GDM1 (cell line): ENCODE measurements at regions not wholly inside any gene's neighbourhood (a gene's known extent, or its start where the extent isn't known, plus 50 kb on each side); places are given as distances from the start of the nearest gene placed in this dataset.

ENCODE experiments used
- DNase-seq: peaks from one replicate; lab custom pipeline; 2025; lab: John Stamatoyannopoulos, UW

GRCh38 chr5:117803533-117803932, 1184.8 kb downstream of the DTWD2 start:
- no peak for DNase-seq

DNA sequence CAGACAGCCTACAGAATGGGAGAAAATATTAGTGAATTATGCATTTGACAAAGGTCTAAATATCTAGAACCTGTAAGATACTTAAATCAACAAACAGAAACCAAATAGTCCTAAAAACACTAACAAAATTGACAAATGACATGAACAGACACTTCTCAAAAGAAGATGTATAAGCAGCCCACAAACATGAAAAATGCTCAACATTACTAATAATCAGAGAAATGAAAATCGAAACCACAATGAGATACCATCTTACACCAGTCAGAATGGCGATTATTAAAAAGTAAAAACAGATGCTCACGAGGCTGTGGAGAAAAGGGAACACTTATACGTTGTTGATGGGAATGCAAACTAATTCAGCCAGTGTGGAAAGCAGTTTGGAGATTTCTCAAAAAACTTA, 1186.8 kb downstream of the DTWD2 start:
- no peak for DNase-seq

GRCh38 chr5:117800261-117800660, 1188.1 kb downstream of the DTWD2 start:
- no peak for DNase-seq

DNA sequence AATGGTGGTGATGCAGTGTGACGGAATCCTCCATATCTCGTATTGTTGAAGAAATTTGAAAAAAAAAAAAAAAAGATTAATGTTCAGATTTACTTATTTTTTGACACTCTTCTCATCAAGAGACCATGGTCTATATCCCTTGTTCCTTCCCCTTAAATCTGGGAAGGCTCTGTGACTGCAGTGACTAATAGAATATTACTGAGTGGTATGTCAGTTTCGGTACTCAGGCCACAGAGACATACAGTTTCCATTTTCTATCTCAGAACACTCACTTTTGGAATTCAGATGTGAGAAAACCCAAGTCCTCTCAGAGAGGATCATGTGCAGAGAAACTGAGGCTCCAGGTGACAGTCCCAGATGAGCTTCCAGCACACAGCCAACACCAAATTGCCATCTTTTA, 1193.5 kb downstream of the DTWD2 start:
- no peak for DNase-seq

DNA sequence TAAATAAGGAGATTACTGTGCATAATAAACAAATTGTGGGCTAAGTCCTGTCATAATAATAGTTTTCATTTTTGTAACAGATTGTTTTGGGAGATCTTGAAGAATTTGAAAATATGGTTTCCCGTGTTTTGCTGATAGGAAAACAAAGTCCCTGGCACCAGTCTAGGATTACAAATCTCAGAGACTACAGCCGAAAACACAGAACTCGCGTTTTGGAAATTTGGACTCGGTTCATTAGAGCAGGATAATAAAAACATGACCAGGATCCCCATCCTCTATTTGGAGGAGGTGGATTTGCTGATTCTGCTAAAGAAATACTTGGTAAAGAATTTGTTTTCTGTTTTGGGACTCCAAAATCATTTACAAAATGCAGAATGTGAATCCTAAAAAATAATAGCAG, 1194.4 kb downstream of the DTWD2 start:
- no peak for DNase-seq

- DNase-seq: no peak
These were observed 1195.9 kb downstream of the DTWD2 start for GRCh38 chr5:117792476-117792875.

DNA sequence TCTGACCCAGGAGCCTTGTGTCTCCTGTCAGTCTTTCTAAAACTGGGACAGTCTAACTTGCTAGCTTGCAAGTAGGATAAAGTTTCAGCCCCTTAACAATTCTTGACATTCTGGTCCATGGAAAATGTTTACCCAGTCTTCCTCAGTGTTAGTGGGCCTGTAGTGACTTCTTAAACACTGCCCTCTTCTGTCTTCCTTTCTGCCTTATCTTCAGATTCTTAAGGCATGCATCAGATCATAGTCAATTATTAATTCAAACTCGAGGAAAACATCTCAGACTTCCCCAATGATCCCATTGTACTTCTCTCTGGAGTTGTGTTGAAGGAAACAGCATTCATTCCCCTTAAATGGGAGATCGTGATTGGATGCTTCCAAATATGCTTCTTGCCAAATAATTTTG, 1199.8 kb downstream of the DTWD2 start:
- DNase-seq: no peak

- DNase-seq: no peak
These were observed 1204.5 kb upstream of the SEMA6A start for GRCh38 chr5:117779171-117779570.

- DNase-seq: no peak
These were observed 1202.4 kb upstream of the SEMA6A start for GRCh38 chr5:117776977-117777376.

GRCh38 chr5:117769877-117770276, 1195.3 kb upstream of the SEMA6A start:
- no peak for DNase-seq

GRCh38 chr5:117763271-117763670, 1188.6 kb upstream of the SEMA6A start:
- no peak for DNase-seq

- DNase-seq: peak; percentile 32
These were observed 1186.6 kb upstream of the SEMA6A start for GRCh38 chr5:117761186-117761585.

DNA sequence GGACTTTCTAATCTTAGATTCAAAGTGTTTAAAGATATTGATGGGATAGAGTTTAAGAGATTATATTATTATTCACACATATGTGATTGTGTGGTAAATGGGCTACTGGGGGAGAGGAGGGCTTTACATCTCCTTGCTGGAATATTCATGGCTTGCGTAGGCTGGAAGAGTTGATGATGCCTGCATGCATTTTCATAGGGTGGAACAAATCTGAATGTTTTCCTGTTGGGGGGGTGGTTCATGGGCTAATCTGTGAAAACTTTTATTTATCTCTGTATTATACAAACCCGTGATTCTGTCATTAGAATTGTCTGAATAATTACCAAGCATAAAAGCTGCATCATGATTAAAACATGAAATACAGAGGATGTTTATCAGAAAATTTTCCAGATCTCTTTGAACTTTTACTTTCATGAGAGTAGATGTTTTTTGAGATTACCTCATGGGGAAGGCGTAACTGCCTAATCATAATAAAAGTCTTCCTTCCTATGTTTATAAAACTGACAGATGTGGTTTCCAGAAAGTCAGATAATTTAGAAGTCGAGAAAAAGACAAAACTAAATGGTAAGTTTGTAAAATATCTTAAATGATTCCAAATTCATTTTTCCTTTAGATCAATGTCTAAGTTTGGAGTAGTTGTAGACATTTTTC, 1185.4 kb upstream of the SEMA6A start:
- no peak for DNase-seq

- DNase-seq: no peak
These were observed 1177.8 kb upstream of the SEMA6A start for GRCh38 chr5:117752403-117752802.

DNA sequence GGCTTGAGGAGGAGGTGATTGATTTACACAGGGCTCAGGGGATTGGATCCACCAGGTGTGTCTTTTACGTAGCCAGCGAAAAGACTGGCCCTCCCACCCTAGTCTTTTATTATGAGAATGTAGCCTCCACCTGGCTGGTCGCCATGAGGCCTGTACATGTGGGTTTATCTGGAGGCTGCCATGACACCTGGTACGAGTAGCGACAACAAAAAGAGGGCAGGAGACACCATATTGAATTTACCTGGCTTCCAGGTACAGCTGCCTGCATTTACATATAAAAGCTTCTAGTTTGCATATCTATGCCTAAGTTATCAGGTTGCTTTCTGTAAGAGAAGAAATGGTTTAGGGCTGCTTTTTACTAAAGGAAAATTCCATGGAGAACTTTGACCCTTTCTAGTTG, 1173.7 kb upstream of the SEMA6A start:
- no peak for DNase-seq

GRCh38 chr5:117743337-117743736, 1168.7 kb upstream of the SEMA6A start:
- no peak for DNase-seq

DNA sequence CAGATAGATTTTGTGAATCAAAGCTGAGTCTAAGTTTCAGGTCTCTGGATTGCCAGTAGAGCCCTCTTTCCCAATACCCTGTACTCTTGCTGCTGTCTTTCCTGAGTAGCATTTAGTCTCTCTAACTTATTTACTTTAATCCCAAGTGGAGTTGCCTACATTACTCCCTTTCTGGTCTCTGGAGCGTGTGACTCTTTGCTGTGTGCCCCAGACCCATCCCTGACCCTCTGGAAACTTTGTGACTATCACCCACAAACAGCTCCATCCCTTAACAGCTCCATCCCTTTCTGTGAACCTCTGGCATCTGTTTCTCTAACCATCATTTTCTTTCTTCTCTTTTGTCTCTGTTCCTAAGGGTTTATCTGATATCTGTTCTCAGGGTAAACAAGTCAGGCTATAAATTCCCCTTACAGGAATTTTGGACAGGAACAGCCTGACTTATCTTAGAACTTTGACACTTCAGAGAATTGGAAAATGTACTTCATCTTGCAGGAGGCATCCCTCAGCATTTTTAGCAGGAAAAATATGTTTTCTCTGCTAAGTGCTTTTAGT, 1167.1 kb upstream of the SEMA6A start:
- no peak for DNase-seq

GRCh38 chr5:117740268-117740667, 1165.6 kb upstream of the SEMA6A start:
- DNase-seq: no peak

- no peak for DNase-seq
These were observed 1163.9 kb upstream of the SEMA6A start for GRCh38 chr5:117738571-117738970.

- no peak for DNase-seq
These were observed 1162.1 kb upstream of the SEMA6A start for GRCh38 chr5:117736698-117737097.

DNA sequence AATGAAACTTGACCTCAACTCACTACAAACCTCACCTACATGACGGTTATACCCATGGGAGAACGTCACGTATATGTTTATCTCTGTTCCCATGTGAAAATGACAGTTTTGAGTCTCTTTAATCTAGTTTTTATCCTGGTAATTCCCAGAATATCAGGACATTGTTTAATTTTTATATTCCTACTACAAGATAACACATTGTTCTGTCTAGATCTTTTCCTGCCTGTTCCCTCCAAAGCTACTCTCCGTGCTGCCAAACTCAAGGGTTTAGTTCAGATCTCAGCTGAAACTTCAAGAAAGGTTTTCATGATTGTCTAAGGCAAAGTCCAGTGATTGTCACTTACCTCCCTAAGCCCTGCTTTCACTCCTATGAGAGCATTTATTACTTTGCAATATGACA, 1159.4 kb upstream of the SEMA6A start:
- no peak for DNase-seq

DNA sequence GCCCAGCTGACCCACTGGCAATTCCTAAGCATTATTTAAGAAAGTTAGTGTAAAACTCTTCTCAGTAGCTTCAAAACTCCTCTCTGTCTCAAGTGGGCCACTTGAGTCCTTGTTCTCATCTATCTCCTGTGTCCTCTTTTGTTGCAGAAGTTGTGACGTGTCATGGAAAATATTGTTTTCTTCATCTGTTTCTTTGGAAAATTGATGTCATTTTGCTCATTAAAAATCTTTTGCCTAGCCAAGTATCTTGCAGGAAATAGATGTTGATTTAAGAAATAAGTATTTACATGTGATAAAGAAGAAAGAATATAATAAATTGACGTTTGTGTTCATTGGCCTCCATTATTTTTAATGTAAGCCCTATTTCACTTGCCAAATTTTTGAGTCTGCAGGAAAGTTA, 1158.4 kb upstream of the SEMA6A start:
- DNase-seq: no peak

DNA sequence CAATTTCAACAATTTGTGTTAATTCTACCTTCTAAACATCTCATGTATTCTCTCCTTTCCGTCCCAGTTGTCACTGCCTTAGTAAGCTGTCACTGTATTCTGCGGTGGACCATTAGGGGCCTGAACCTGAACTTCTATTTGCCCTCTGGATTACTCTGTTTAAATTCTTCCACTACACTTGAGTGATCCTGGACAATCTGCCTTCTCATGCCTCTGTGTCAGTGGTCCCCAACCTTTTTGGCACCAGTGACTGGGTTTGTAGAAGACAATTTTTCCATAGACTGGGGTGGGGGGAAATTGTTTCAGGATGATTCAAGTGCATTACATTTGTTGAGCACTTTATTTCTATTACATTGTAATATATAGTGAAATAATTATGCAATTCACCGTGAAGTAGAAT, 1157.6 kb upstream of the SEMA6A start:
- no peak for DNase-seq

DNA sequence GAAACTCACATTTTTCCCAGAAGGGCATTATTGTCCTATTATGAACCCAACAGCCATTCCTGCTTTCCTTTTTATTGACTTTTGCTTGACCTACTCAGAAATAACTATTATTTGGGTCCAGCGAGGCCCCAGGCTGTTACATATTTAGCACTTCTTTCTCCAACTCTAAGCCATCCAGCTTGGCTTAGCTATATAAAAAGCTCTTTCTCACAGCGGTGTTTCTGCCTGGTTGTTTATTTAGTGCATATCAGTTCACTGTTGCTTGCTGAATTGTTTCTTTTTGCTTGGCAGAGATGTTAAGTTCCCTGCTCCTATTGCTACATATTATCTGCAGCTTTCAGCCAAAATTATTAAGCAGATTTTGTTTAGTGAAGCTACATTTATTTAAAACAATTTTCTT, 1156.8 kb upstream of the SEMA6A start:
- DNase-seq: no peak
